Neutrophil (primary cell): ENCODE measurements at regions not wholly inside any gene's neighbourhood (a gene's known extent, or its start where the extent isn't known, plus 50 kb on each side); places are given as distances from the start of the nearest gene placed in this dataset.

ENCODE experiments used
- H3K27ac ChIP-seq: fragments of 200-600 bp; sonication (generic); 2 replicates; pipeline ENCODE4 v1.5.1; 2016; ENCODE audit warnings: mild to moderate bottlenecking, moderate library complexity
- H3K27me3 ChIP-seq: fragments of 200-600 bp; sonication (generic); 2 replicates; pipeline ENCODE4 v1.6.0; 2016; ENCODE audit warnings: mild to moderate bottlenecking
- H3K36me3 ChIP-seq: fragments of 200-600 bp; sonication (generic); 2 replicates; pipeline ENCODE4 v1.5.1; 2017
- H3K4me1 ChIP-seq, 2 experiments: fragments of 200-600 bp in 1 of 2; sonication (generic) in 1 of 2; 1 replicate in 1 of 2; 2 replicates in 1 of 2; pipeline versions ENCODE4 v1.5.1 to v1.6.1; 2013 to 2016; ENCODE audit warnings: low read depth in 1 of 2, low read length in 1 of 2, mild to moderate bottlenecking in 1 of 2, moderate library complexity in 1 of 2; ENCODE audit not compliant: control insufficient read depth in 1 of 2, insufficient read depth in 1 of 2
- H3K4me3 ChIP-seq, 2 experiments: fragments of 200-600 bp in 1 of 2; sonication (generic) in 1 of 2; 1 replicate in 1 of 2; 2 replicates in 1 of 2; pipeline ENCODE4 v1.5.1; 2013 to 2016; ENCODE audit warnings: low read depth in 1 of 2, low read length in 1 of 2, mild to moderate bottlenecking in 1 of 2, moderate library complexity in 1 of 2
- H3K9me3 ChIP-seq: fragments of 200-600 bp; sonication (generic); 2 replicates; pipeline ENCODE4 v1.5.1; 2016
- CTCF ChIP-seq: fragments of 200-600 bp; sonication (generic); IDR thresholded peaks from 2 replicates; pipeline ENCODE4 v1.5.1; 2016; ENCODE audit warnings: antibody characterized with exemption

DNA sequence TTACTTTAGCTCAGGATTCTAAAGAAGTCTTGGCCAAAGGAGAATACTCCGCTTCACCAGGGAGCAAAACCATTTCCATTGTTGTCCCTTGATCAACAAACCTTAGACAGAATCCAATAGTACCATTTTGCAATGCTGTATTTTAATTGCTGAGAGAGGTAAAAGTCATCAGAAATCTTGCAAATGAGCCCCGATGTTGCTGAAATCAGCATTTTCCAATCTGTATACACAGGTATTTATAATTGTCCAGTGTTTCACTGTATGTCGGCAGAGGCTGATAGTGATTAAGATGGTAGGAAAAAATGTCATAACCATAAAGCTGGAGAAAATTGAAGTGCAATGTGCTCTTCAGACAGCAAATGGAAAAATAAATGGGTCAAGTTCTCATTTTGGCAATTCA is 170.0 kb upstream of the ARL4C start:
- Histone ChIP-seq H3K27me3 (no peaks in the 10 kb centered on the region), H3K4me3 (no peak overlapping the region), H3K9me3 (no peaks in the 10 kb centered on the region), H3K27ac (no peak overlapping the region), H3K36me3 (no peaks in the 10 kb centered on the region), H3K4me1 (no peaks in the 10 kb centered on the region)
- TF ChIP-seq CTCF: no peak

DNA sequence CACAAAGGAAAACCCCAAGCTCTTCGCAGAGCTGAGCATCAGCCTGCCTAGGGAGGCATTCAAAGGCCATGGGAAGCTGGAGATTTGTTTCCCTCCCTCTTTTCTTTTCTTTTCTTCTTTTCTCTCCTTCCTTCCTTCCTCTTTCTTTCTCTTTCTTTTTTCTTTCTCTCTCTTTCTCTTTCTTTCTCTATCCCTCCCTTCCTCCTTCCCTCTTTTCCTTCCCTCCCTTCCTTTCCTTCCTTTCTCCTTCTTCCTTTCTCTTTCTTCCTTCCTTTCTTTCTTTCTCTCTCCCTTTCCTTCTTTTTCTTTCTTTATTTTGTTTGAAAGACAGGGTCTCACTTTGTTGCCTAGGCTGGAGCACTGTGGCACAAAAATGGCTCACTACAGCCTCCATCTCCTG is 168.4 kb upstream of the ARL4C start:
- Histone ChIP-seq H3K9me3 (no peaks in the 10 kb centered on the region), H3K4me1 (no peaks in the 10 kb centered on the region), H3K27me3 (no peaks in the 10 kb centered on the region), H3K4me3 (no peak overlapping the region), H3K36me3 (no peaks in the 10 kb centered on the region), H3K27ac (no peak overlapping the region)
- no peak for TF ChIP-seq CTCF

DNA sequence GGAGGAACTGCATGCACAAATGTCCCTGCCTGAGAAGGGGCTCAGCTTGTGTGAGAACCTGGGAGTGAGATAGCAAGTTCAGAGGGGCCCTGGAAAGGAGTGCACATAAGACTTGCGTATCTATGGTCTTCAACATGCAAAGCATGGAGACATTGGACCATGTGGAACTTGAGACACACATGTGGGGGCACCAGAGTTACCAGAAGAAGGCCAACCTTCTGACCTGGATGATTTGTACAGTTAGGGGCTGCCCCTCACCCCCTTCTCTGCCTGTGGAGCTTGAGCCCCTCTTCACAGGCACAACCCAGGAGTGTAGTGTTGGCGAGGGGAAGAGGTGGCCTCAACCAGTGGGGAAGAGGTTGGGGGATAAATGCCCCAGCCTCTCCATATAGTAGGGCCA is 165.0 kb upstream of the ARL4C start:
- no peaks in the 10 kb centered on the region for H3K4me1 ChIP-seq
- no peaks in the 10 kb centered on the region for H3K36me3 ChIP-seq
- no peaks in the 10 kb centered on the region for H3K9me3 ChIP-seq
- no peak overlapping the region for H3K27ac ChIP-seq
- H3K4me3 ChIP-seq: no peak overlapping the region
- TF ChIP-seq CTCF: no peak
- H3K27me3 ChIP-seq: no peaks in the 10 kb centered on the region

- no peaks in the 10 kb centered on the region for H3K4me1 ChIP-seq
- no peak for TF ChIP-seq CTCF
- no peaks in the 10 kb centered on the region for H3K9me3 ChIP-seq
- H3K27me3 ChIP-seq: no peaks in the 10 kb centered on the region
- no peak overlapping the region for H3K4me3 ChIP-seq
- H3K27ac ChIP-seq: no peak overlapping the region
- H3K36me3 ChIP-seq: no peaks in the 10 kb centered on the region
Measured at GRCh38 chr2:234661175-234661574, 164.3 kb upstream of the ARL4C start.

DNA sequence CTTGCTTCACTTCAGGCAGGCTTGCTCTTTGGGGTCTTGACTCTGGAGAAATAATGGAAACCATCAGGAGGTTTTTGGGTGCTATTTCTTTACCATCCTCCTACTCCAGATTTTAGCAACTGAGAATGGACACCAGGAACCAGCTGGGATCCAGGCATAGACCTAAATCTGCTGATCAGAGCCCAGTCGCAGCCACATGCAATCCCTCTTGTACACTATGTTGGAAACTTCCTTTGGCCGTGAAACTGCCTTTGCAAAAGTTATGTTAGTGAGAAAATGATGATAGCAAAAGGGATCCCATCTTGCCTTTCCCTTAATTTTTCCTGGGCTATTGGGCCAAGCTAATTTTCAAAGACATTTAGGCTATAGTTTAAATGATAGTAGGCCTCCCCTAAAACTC is 158.8 kb upstream of the ARL4C start:
- no peak overlapping the region for H3K4me3 ChIP-seq
- no peak for TF ChIP-seq CTCF
- no peaks in the 10 kb centered on the region for H3K27me3 ChIP-seq
- H3K4me1 ChIP-seq: no peaks in the 10 kb centered on the region
- H3K36me3 ChIP-seq: no peaks in the 10 kb centered on the region
- H3K27ac ChIP-seq: no peak overlapping the region
- H3K9me3 ChIP-seq: no peaks in the 10 kb centered on the region

GRCh38 chr2:234650911-234651310 is 154.0 kb upstream of the ARL4C start:
- no peak overlapping the region for H3K27ac ChIP-seq
- no peaks in the 10 kb centered on the region for H3K36me3 ChIP-seq
- H3K4me3 ChIP-seq: no peak overlapping the region
- no peak for TF ChIP-seq CTCF
- no peaks in the 10 kb centered on the region for H3K9me3 ChIP-seq
- no peaks in the 10 kb centered on the region for H3K4me1 ChIP-seq
- no peaks in the 10 kb centered on the region for H3K27me3 ChIP-seq
